ENCODE measurements at regions not wholly inside any gene's neighbourhood (a gene's known extent, or its start where the extent isn't known, plus 50 kb on each side); places are given as distances from the start of the nearest gene placed in this dataset.

DNA sequence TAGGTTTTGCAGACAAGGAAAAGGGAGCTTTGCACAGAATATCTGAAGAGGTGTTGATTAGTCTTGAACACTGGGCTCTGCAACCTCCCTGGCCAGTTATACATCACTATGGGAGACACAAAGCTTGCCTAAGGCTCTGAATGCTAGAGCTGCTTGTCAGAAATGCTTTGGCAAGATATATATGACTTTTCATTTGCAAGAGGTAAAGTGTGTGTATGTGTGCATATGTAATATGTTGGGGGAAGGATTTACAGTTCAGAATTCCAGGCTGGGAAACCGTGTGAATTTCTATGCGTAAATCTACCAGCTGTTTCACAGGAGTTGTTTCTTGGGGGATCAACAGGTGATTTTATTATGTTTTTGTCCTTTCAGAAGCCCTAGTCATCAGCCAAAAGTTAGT, 350.9 kb downstream of the TMEM114 start:
- no peak overlapping the region for H3K27ac Mint-ChIP-seq (ENCODE audit: unreplicated experiment)
- TF ChIP-seq, protein P1, sequence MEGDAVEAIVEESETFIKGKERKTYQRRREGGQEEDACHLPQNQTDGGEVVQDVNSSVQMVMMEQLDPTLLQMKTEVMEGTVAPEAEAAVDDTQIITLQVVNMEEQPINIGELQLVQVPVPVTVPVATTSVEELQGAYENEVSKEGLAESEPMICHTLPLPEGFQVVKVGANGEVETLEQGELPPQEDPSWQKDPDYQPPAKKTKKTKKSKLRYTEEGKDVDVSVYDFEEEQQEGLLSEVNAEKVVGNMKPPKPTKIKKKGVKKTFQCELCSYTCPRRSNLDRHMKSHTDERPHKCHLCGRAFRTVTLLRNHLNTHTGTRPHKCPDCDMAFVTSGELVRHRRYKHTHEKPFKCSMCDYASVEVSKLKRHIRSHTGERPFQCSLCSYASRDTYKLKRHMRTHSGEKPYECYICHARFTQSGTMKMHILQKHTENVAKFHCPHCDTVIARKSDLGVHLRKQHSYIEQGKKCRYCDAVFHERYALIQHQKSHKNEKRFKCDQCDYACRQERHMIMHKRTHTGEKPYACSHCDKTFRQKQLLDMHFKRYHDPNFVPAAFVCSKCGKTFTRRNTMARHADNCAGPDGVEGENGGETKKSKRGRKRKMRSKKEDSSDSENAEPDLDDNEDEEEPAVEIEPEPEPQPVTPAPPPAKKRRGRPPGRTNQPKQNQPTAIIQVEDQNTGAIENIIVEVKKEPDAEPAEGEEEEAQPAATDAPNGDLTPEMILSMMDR (IDR thresholded peaks at IDR 0.05; ENCODE audit: partially characterized antibody, unreplicated experiment): no peak
- H3K9me3 Mint-ChIP-seq (ENCODE audit: unreplicated experiment): peaks cover 6% of the 10 kb centered on the region
- peaks cover 6% of the 10 kb centered on the region for H3K27me3 Mint-ChIP-seq (ENCODE audit: unreplicated experiment)
- H3K4me1 Mint-ChIP-seq (ENCODE audit: low read depth, unreplicated experiment): no peaks in the 10 kb centered on the region
- peaks cover 4% of the 10 kb centered on the region for H3K36me3 Mint-ChIP-seq (ENCODE audit: unreplicated experiment)
- H3K4me3 Mint-ChIP-seq (ENCODE audit: unreplicated experiment): no peak overlapping the region
- DNase-seq: no peak

- H3K36me3 Mint-ChIP-seq (ENCODE audit: unreplicated experiment): peaks cover 4% of the 10 kb centered on the region
- peaks cover 4% of the 10 kb centered on the region for H3K27me3 Mint-ChIP-seq (ENCODE audit: unreplicated experiment)
- H3K4me3 Mint-ChIP-seq (ENCODE audit: unreplicated experiment): no peak overlapping the region
- no peak for DNase-seq
- no peaks in the 10 kb centered on the region for H3K4me1 Mint-ChIP-seq (ENCODE audit: low read depth, unreplicated experiment)
- TF ChIP-seq, protein P1 (IDR thresholded peaks at IDR 0.05; ENCODE audit: partially characterized antibody, unreplicated experiment): no peak
- no peak overlapping the region for H3K27ac Mint-ChIP-seq (ENCODE audit: unreplicated experiment)
- peaks cover 4% of the 10 kb centered on the region for H3K9me3 Mint-ChIP-seq (ENCODE audit: unreplicated experiment)
Measured at GRCh38 chr16:8237452-8237851, 352.9 kb downstream of the TMEM114 start.

DNA sequence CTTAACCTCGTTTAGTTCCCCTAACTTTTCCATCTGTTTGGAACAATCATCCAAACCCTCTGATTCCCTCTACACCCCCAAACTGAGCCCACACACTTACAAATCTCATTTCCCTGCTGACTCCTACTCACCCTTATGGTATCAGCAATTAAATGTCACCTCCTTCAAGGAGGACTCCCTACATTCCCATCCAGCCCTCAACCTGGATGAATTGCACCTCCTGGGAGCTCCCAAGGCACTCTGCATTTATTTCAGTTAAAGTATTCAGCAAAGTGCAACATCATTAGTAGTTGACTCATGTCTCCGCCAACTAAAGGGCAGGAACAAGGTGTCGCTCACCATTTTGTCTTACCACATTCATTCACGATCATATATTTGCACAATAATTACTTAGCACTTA, 353.5 kb downstream of the TMEM114 start:
- H3K27me3 Mint-ChIP-seq (ENCODE audit: unreplicated experiment): peaks cover 4% of the 10 kb centered on the region
- H3K9me3 Mint-ChIP-seq (ENCODE audit: unreplicated experiment): peaks cover 4% of the 10 kb centered on the region
- H3K36me3 Mint-ChIP-seq (ENCODE audit: unreplicated experiment): peaks cover 4% of the 10 kb centered on the region
- no peaks in the 10 kb centered on the region for H3K4me1 Mint-ChIP-seq (ENCODE audit: low read depth, unreplicated experiment)
- no peak overlapping the region for H3K27ac Mint-ChIP-seq (ENCODE audit: unreplicated experiment)
- no peak for DNase-seq
- H3K4me3 Mint-ChIP-seq (ENCODE audit: unreplicated experiment): no peak overlapping the region
- TF ChIP-seq, protein P1 (IDR thresholded peaks at IDR 0.05; ENCODE audit: partially characterized antibody, unreplicated experiment): no peak

DNA sequence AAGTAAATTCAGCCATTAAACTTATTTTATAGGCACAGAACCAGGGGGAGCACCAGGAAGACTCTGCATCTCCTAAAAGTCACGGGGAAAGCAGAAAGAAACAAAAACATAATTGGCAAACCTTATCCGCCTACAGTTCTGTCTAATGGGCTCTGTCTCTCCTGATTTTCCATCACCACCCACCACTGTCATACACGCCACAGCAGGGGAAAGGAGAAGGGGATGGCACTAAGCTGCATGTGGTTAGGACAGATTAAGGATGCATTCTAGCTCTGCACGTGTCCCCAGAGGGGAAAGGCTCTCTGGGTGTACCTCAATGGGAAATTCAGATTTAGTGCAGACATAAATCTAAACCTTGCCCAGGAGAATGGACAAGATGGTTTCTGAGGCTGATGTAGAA, 359.8 kb downstream of the TMEM114 start:
- Mint-ChIP-seq H3K27ac (ENCODE audit: unreplicated experiment) (no peak overlapping the region), H3K4me3 (ENCODE audit: unreplicated experiment) (no peak overlapping the region), H3K9me3 (ENCODE audit: unreplicated experiment) (peaks cover 5% of the 10 kb centered on the region), H3K4me1 (ENCODE audit: low read depth, unreplicated experiment) (no peaks in the 10 kb centered on the region), H3K36me3 (ENCODE audit: unreplicated experiment) (no peaks in the 10 kb centered on the region), H3K27me3 (ENCODE audit: unreplicated experiment) (no peaks in the 10 kb centered on the region)
- no peak for DNase-seq
- TF ChIP-seq, protein P1 (IDR thresholded peaks at IDR 0.05; ENCODE audit: partially characterized antibody, unreplicated experiment): no peak

DNA sequence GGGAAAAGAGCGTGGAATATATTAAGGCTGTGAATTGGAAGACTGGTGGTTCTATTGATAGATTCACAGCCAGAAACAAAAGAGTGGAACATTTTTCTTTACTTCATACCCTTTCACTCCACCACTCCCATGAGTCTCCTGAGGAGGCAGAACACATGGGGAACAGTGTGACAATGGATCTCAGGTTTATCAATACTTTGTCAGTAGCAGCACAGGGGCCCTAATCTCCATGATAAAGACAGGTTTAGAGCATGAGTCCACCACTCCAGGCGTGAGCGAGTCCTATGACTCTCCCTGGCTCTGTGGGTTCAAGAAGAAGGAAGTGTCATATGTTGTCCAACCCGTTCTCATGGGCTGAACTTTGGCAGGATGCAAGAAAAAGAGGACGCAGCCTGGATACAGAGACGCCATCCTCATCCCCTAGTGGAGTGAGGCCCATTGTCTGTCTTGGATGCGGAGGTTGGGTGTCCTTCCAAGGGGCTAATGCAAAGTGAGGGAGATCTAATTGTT, 361.2 kb downstream of the TMEM114 start:
- no peaks in the 10 kb centered on the region for H3K36me3 Mint-ChIP-seq (ENCODE audit: unreplicated experiment)
- no peak for DNase-seq
- no peak overlapping the region for H3K4me3 Mint-ChIP-seq (ENCODE audit: unreplicated experiment)
- peaks cover 5% of the 10 kb centered on the region for H3K9me3 Mint-ChIP-seq (ENCODE audit: unreplicated experiment)
- H3K27me3 Mint-ChIP-seq (ENCODE audit: unreplicated experiment): no peaks in the 10 kb centered on the region
- TF ChIP-seq, protein P1 (IDR thresholded peaks at IDR 0.05; ENCODE audit: partially characterized antibody, unreplicated experiment): no peak
- no peak overlapping the region for H3K27ac Mint-ChIP-seq (ENCODE audit: unreplicated experiment)
- no peaks in the 10 kb centered on the region for H3K4me1 Mint-ChIP-seq (ENCODE audit: low read depth, unreplicated experiment)

Data from glutamatergic neuron (in vitro differentiated cells).